ENCODE measurements at regions not wholly inside any gene's neighbourhood (a gene's known extent, or its start where the extent isn't known, plus 50 kb on each side); places are given as distances from the start of the nearest gene placed in this dataset.

- no peak for TF ChIP-seq CREB1 (IDR thresholded peaks at IDR 0.05; ENCODE audit: low read depth)
- TF ChIP-seq YY1 (IDR thresholded peaks at IDR 0.05; ENCODE audit: low read depth), result no peak
- no peak for TF ChIP-seq ZBTB7A (IDR thresholded peaks at IDR 0.05; ENCODE audit: low read depth)
- no peak for TF ChIP-seq RAD21 (IDR thresholded peaks at IDR 0.05; ENCODE audit: low read depth)
- TF ChIP-seq REST (IDR thresholded peaks at IDR 0.05; ENCODE audit: low read depth), result no peak
- no peak for TF ChIP-seq MAX (IDR thresholded peaks at IDR 0.05)
- TF ChIP-seq TAF1 (IDR thresholded peaks at IDR 0.05; ENCODE audit: low read depth), result no peak
- no peak for TF ChIP-seq FOXM1 (IDR thresholded peaks at IDR 0.05; ENCODE audit: borderline replicate concordance, low read depth)
- no peak for TF ChIP-seq NFIC (IDR thresholded peaks at IDR 0.05)
- TF ChIP-seq TEAD4 (IDR thresholded peaks at IDR 0.05), result no peak
Observed at GRCh38 chr15:56797720-56798275, 64.5 kb upstream of the ZNF280D start.

- no peak for TF ChIP-seq ZBTB7A (IDR thresholded peaks at IDR 0.05; ENCODE audit: low read depth)
- TF ChIP-seq EGR1 (IDR thresholded peaks at IDR 0.05), result no peak
- no peak for TF ChIP-seq YY1 (IDR thresholded peaks at IDR 0.05; ENCODE audit: low read depth)
- TF ChIP-seq TAF1 (IDR thresholded peaks at IDR 0.05; ENCODE audit: low read depth), result no peak
- no peak for TF ChIP-seq MAX (IDR thresholded peaks at IDR 0.05)
- TF ChIP-seq TEAD4 (IDR thresholded peaks at IDR 0.05), result no peak
- TF ChIP-seq CEBPB (IDR thresholded peaks at IDR 0.05), result no peak
- no peak for TF ChIP-seq CREB1 (IDR thresholded peaks at IDR 0.05; ENCODE audit: low read depth)
- no peak for TF ChIP-seq FOXM1 (IDR thresholded peaks at IDR 0.05; ENCODE audit: borderline replicate concordance, low read depth)
- no peak for TF ChIP-seq RAD21 (IDR thresholded peaks at IDR 0.05; ENCODE audit: low read depth)
- no peak for TF ChIP-seq NFIC (IDR thresholded peaks at IDR 0.05)
- TF ChIP-seq USF1 (IDR thresholded peaks at IDR 0.05), result no peak
- TF ChIP-seq EP300 (IDR thresholded peaks at IDR 0.05; ENCODE audit: borderline replicate concordance), result no peak
- TF ChIP-seq REST (IDR thresholded peaks at IDR 0.05; ENCODE audit: low read depth), result no peak
- no peak for TF ChIP-seq TCF12 (IDR thresholded peaks at IDR 0.05; ENCODE audit: low read depth)
Observed at GRCh38 chr15:56795502-56795901, 62.2 kb upstream of the ZNF280D start.

GRCh38 chr15:56794553-56795329, 61.4 kb upstream of the ZNF280D start:
- TF ChIP-seq TAF1 (IDR thresholded peaks at IDR 0.05; ENCODE audit: low read depth), result no peak
- no peak for TF ChIP-seq RAD21 (IDR thresholded peaks at IDR 0.05; ENCODE audit: low read depth)
- no peak for TF ChIP-seq YY1 (IDR thresholded peaks at IDR 0.05; ENCODE audit: low read depth)
- TF ChIP-seq USF1 (IDR thresholded peaks at IDR 0.05), result no peak
- TF ChIP-seq CEBPB (IDR thresholded peaks at IDR 0.05), result no peak
- no peak for TF ChIP-seq CREB1 (IDR thresholded peaks at IDR 0.05; ENCODE audit: low read depth)
- TF ChIP-seq EP300 (IDR thresholded peaks at IDR 0.05; ENCODE audit: borderline replicate concordance), result no peak
- no peak for TF ChIP-seq MAX (IDR thresholded peaks at IDR 0.05)
- no peak for TF ChIP-seq EGR1 (IDR thresholded peaks at IDR 0.05)
- TF ChIP-seq FOXM1 (IDR thresholded peaks at IDR 0.05; ENCODE audit: borderline replicate concordance, low read depth), result no peak
- TF ChIP-seq REST (IDR thresholded peaks at IDR 0.05; ENCODE audit: low read depth), result no peak
- no peak for TF ChIP-seq TCF12 (IDR thresholded peaks at IDR 0.05; ENCODE audit: low read depth)
- no peak for TF ChIP-seq NFIC (IDR thresholded peaks at IDR 0.05)
- TF ChIP-seq TEAD4 (IDR thresholded peaks at IDR 0.05), result no peak
- TF ChIP-seq ZBTB7A (IDR thresholded peaks at IDR 0.05; ENCODE audit: low read depth), result no peak
